ENCODE measurements at regions not wholly inside any gene's neighbourhood (a gene's known extent, or its start where the extent isn't known, plus 50 kb on each side); places are given as distances from the start of the nearest gene placed in this dataset.

DNA sequence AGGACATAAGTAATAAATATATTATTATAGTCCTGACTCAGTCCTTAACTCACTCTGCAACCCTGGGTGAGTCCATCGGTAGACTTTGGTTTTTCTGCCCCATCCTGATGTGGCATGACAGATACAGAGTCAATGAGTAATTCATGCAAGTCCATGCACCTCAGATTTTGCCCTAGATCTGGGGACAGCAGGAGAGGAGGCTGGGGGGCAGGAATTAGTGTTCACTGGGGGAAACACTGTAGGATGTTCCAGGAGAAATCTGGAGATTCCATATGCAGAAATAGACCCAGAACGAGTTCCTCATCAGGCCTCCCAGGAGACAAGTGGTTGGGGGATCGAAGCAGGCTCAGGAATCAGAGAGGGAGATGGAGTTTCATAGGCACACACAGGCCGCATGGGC, 150.8 kb downstream of the DICER1 start:
- TF ChIP-seq, protein P1, sequence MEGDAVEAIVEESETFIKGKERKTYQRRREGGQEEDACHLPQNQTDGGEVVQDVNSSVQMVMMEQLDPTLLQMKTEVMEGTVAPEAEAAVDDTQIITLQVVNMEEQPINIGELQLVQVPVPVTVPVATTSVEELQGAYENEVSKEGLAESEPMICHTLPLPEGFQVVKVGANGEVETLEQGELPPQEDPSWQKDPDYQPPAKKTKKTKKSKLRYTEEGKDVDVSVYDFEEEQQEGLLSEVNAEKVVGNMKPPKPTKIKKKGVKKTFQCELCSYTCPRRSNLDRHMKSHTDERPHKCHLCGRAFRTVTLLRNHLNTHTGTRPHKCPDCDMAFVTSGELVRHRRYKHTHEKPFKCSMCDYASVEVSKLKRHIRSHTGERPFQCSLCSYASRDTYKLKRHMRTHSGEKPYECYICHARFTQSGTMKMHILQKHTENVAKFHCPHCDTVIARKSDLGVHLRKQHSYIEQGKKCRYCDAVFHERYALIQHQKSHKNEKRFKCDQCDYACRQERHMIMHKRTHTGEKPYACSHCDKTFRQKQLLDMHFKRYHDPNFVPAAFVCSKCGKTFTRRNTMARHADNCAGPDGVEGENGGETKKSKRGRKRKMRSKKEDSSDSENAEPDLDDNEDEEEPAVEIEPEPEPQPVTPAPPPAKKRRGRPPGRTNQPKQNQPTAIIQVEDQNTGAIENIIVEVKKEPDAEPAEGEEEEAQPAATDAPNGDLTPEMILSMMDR (IDR thresholded peaks at IDR 0.05) = no peak
- no peak for TF ChIP-seq POLR2A (IDR thresholded peaks at IDR 0.05)

Data from right lobe of liver (tissue), 4 donors.